ENCODE measurements at regions not wholly inside any gene's neighbourhood (a gene's known extent, or its start where the extent isn't known, plus 50 kb on each side); places are given as distances from the start of the nearest gene placed in this dataset.

DNA sequence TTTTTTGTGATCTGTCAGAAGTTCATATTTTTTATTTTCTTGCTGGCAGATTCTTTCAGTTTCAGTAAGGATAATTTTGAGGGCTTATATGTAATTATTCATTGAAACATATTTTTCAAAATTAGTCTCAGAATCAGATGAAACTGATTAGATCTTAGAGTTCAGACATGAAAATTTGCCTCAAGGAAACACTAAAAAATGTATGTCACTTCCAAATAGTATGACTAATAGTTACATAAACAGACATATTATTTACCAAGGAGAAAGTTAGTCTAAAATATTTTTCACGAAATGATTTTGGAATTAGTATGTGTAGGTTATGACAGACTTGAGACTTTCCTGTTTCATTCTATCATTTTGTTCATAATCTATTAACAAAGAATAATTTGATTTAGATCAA lies 628.6 kb downstream of the CCDC85A start:
- TF ChIP-seq, protein P1, sequence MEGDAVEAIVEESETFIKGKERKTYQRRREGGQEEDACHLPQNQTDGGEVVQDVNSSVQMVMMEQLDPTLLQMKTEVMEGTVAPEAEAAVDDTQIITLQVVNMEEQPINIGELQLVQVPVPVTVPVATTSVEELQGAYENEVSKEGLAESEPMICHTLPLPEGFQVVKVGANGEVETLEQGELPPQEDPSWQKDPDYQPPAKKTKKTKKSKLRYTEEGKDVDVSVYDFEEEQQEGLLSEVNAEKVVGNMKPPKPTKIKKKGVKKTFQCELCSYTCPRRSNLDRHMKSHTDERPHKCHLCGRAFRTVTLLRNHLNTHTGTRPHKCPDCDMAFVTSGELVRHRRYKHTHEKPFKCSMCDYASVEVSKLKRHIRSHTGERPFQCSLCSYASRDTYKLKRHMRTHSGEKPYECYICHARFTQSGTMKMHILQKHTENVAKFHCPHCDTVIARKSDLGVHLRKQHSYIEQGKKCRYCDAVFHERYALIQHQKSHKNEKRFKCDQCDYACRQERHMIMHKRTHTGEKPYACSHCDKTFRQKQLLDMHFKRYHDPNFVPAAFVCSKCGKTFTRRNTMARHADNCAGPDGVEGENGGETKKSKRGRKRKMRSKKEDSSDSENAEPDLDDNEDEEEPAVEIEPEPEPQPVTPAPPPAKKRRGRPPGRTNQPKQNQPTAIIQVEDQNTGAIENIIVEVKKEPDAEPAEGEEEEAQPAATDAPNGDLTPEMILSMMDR (IDR thresholded peaks at IDR 0.05) = no peak
- TF ChIP-seq EZH2 (IDR thresholded peaks at IDR 0.05) (no peak), EZH2phosphoT487 (IDR thresholded peaks at IDR 0.05) (no peak)
